ENCODE measurements at regions not wholly inside any gene's neighbourhood (a gene's known extent, or its start where the extent isn't known, plus 50 kb on each side); places are given as distances from the start of the nearest gene placed in this dataset.

- peaks cover 9% of the 10 kb centered on the region for H3K9me3 ChIP-seq (ENCODE audit: insufficient read depth, low read depth, low read length)
- H4K12ac ChIP-seq (ENCODE audit: low read depth, low read length) = no peak overlapping the region
- no peak overlapping the region for H4K91ac ChIP-seq (ENCODE audit: low read depth, low read length)
- DNase-seq = no peak
- H3K14ac ChIP-seq (ENCODE audit: low read length) = no peak overlapping the region
- no peak overlapping the region for H3K18ac ChIP-seq (ENCODE audit: low read length)
- H3K4me3 ChIP-seq (ENCODE audit: low read depth, low read length) = no peak overlapping the region
- H3K4ac ChIP-seq (ENCODE audit: low read depth, low read length) = no peak overlapping the region
- H4K8ac ChIP-seq (ENCODE audit: low read depth, low read length) = no peak overlapping the region
- no peaks in the 10 kb centered on the region for H3K27me3 ChIP-seq (ENCODE audit: insufficient read depth, low read length)
- H3K79me2 ChIP-seq (ENCODE audit: control insufficient read depth, insufficient read depth, low read length, poor library complexity) = no peaks in the 10 kb centered on the region
- H2AK5ac ChIP-seq (ENCODE audit: low read length) = no peak overlapping the region
- H3K4me1 ChIP-seq (ENCODE audit: control insufficient read depth in 1 of 2, insufficient read depth in 2 of 2, low read length in 2 of 2) = no peaks in the 10 kb centered on the region
- H2BK5ac ChIP-seq (ENCODE audit: low read depth, low read length, poor library complexity) = no peak overlapping the region
- no peak overlapping the region for H3K9ac ChIP-seq (ENCODE audit: low read length)
- WGBS (ENCODE audit: extremely low coverage, insufficient coverage, insufficient read length) = no CpG with 5 or more reads among the region's 5 CpGs
- no peaks in the 10 kb centered on the region for H3K79me1 ChIP-seq (ENCODE audit: low read length)
- H3K36me3 ChIP-seq (ENCODE audit: control insufficient read depth in 1 of 2, insufficient read depth in 2 of 2, low read length in 2 of 2) = no peaks in the 10 kb centered on the region
- no peak overlapping the region for H2BK12ac ChIP-seq (ENCODE audit: low read length)
- H3K23ac ChIP-seq (ENCODE audit: low read length) = no peak overlapping the region
- no peak overlapping the region for H3K4me2 ChIP-seq (ENCODE audit: low read length)
- no peak overlapping the region for H3K27ac ChIP-seq (ENCODE audit: low read depth, low read length)
- no peak overlapping the region for H2AFZ ChIP-seq (ENCODE audit: insufficient read depth, low read length, poor library complexity)
- H2BK120ac ChIP-seq (ENCODE audit: insufficient read depth, low read length, poor library complexity) = no peak overlapping the region
Measured at GRCh38 chr2:193868132-193868531, 1673.4 kb upstream of the TMEFF2 start.

GRCh38 chr2:193867454-193867853, 1672.7 kb upstream of the TMEFF2 start:
- Histone ChIP-seq H3K36me3 (ENCODE audit: control insufficient read depth in 1 of 2, insufficient read depth in 2 of 2, low read length in 2 of 2) (no peaks in the 10 kb centered on the region), H2BK120ac (ENCODE audit: insufficient read depth, low read length, poor library complexity) (no peak overlapping the region), H4K91ac (ENCODE audit: low read depth, low read length) (no peak overlapping the region), H4K8ac (ENCODE audit: low read depth, low read length) (no peak overlapping the region), H2AFZ (ENCODE audit: insufficient read depth, low read length, poor library complexity) (no peak overlapping the region), H4K12ac (ENCODE audit: low read depth, low read length) (no peak overlapping the region), H3K4me1 (ENCODE audit: control insufficient read depth in 1 of 2, insufficient read depth in 2 of 2, low read length in 2 of 2) (no peaks in the 10 kb centered on the region), H3K79me1 (ENCODE audit: low read length) (no peaks in the 10 kb centered on the region), H3K23ac (ENCODE audit: low read length) (no peak overlapping the region), H2BK12ac (ENCODE audit: low read length) (no peak overlapping the region), H3K9me3 (ENCODE audit: insufficient read depth, low read depth, low read length) (peaks cover 9% of the 10 kb centered on the region), H3K4me3 (ENCODE audit: low read depth, low read length) (no peak overlapping the region), H3K18ac (ENCODE audit: low read length) (no peak overlapping the region), H3K14ac (ENCODE audit: low read length) (no peak overlapping the region), H2AK5ac (ENCODE audit: low read length) (no peak overlapping the region), H2BK5ac (ENCODE audit: low read depth, low read length, poor library complexity) (no peak overlapping the region), H3K27ac (ENCODE audit: low read depth, low read length) (no peak overlapping the region), H3K9ac (ENCODE audit: low read length) (no peak overlapping the region), H3K27me3 (ENCODE audit: insufficient read depth, low read length) (no peaks in the 10 kb centered on the region), H3K4me2 (ENCODE audit: low read length) (no peak overlapping the region), H3K4ac (ENCODE audit: low read depth, low read length) (no peak overlapping the region), H3K79me2 (ENCODE audit: control insufficient read depth, insufficient read depth, low read length, poor library complexity) (no peaks in the 10 kb centered on the region)
- no CpG with 5 or more reads among the region's 11 CpGs for WGBS (ENCODE audit: extremely low coverage, insufficient coverage, insufficient read length)
- no peak for DNase-seq

DNA sequence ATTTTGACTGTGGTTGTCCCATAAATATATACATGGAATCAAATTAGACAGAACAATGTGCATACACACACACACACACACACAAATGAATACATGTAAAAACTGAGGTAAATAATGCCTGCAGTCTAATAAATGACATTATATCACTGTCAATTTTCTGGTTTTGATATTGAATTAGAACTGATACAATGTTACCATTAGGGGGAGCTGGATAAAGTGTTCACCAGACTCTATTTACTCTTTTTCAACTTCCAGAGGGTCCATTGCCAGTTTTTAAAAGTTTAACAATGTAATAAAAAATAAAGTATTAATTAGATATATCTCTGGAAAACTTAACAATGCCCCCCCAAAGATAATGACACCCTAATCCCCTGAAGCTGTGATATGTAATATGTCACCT, 1666.8 kb upstream of the TMEFF2 start:
- Histone ChIP-seq H2BK12ac (ENCODE audit: low read length) (no peak overlapping the region), H3K4me3 (ENCODE audit: low read depth, low read length) (no peak overlapping the region), H3K27ac (ENCODE audit: low read depth, low read length) (no peak overlapping the region), H3K9me3 (ENCODE audit: insufficient read depth, low read depth, low read length) (no peaks in the 10 kb centered on the region), H3K18ac (ENCODE audit: low read length) (no peak overlapping the region), H3K79me2 (ENCODE audit: control insufficient read depth, insufficient read depth, low read length, poor library complexity) (no peaks in the 10 kb centered on the region), H3K23ac (ENCODE audit: low read length) (no peak overlapping the region), H2AFZ (ENCODE audit: insufficient read depth, low read length, poor library complexity) (no peak overlapping the region), H2BK120ac (ENCODE audit: insufficient read depth, low read length, poor library complexity) (no peak overlapping the region), H3K36me3 (ENCODE audit: control insufficient read depth in 1 of 2, insufficient read depth in 2 of 2, low read length in 2 of 2) (no peaks in the 10 kb centered on the region), H3K27me3 (ENCODE audit: insufficient read depth, low read length) (no peaks in the 10 kb centered on the region), H3K9ac (ENCODE audit: low read length) (no peak overlapping the region), H3K79me1 (ENCODE audit: low read length) (no peaks in the 10 kb centered on the region), H3K4me1 (ENCODE audit: control insufficient read depth in 1 of 2, insufficient read depth in 2 of 2, low read length in 2 of 2) (no peaks in the 10 kb centered on the region), H2AK5ac (ENCODE audit: low read length) (no peak overlapping the region), H4K91ac (ENCODE audit: low read depth, low read length) (no peak overlapping the region), H3K4ac (ENCODE audit: low read depth, low read length) (no peak overlapping the region), H2BK5ac (ENCODE audit: low read depth, low read length, poor library complexity) (no peak overlapping the region), H4K8ac (ENCODE audit: low read depth, low read length) (no peak overlapping the region), H4K12ac (ENCODE audit: low read depth, low read length) (no peak overlapping the region), H3K4me2 (ENCODE audit: low read length) (no peak overlapping the region), H3K14ac (ENCODE audit: low read length) (no peak overlapping the region)
- DNase-seq = no peak

DNA sequence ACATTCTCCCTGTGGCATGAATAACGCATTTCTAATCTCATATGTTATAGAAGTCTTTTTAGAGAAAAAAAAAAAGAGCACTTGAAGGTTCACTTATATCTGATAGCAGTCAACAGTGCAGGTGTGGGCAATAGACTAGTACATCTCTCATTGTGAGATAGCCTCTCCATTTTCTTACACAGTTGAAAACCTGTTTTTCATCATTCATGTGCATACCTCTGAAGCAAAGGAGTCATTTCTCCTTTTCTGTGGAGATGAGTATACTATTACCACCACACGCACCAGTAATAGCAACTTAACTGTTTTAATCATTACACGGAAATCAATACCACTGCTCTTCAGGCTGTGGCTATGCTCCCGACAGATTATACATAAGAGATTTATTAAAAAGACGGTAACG, 1653.3 kb upstream of the TMEFF2 start:
- H3K36me3 ChIP-seq (ENCODE audit: control insufficient read depth in 1 of 2, insufficient read depth in 2 of 2, low read length in 2 of 2) = no peaks in the 10 kb centered on the region
- H3K27ac ChIP-seq (ENCODE audit: low read depth, low read length) = no peak overlapping the region
- H3K4me2 ChIP-seq (ENCODE audit: low read length) = no peak overlapping the region
- H3K4me1 ChIP-seq (ENCODE audit: control insufficient read depth in 1 of 2, insufficient read depth in 2 of 2, low read length in 2 of 2) = no peaks in the 10 kb centered on the region
- no peak overlapping the region for H2BK5ac ChIP-seq (ENCODE audit: low read depth, low read length, poor library complexity)
- no peak overlapping the region for H4K12ac ChIP-seq (ENCODE audit: low read depth, low read length)
- no peak overlapping the region for H2AFZ ChIP-seq (ENCODE audit: insufficient read depth, low read length, poor library complexity)
- no peak overlapping the region for H2AK5ac ChIP-seq (ENCODE audit: low read length)
- no CpG with 5 or more reads among the region's 6 CpGs for WGBS (ENCODE audit: extremely low coverage, insufficient coverage, insufficient read length)
- H4K8ac ChIP-seq (ENCODE audit: low read depth, low read length) = no peak overlapping the region
- no peaks in the 10 kb centered on the region for H3K9me3 ChIP-seq (ENCODE audit: insufficient read depth, low read depth, low read length)
- no peak overlapping the region for H4K91ac ChIP-seq (ENCODE audit: low read depth, low read length)
- H2BK120ac ChIP-seq (ENCODE audit: insufficient read depth, low read length, poor library complexity) = no peak overlapping the region
- no peak overlapping the region for H3K4ac ChIP-seq (ENCODE audit: low read depth, low read length)
- peak in 1 of 2 donors; percentile 63 for DNase-seq
- H3K18ac ChIP-seq (ENCODE audit: low read length) = no peak overlapping the region
- H3K27me3 ChIP-seq (ENCODE audit: insufficient read depth, low read length) = no peaks in the 10 kb centered on the region
- no peak overlapping the region for H3K23ac ChIP-seq (ENCODE audit: low read length)
- H3K14ac ChIP-seq (ENCODE audit: low read length) = no peak overlapping the region
- no peak overlapping the region for H3K4me3 ChIP-seq (ENCODE audit: low read depth, low read length)
- no peak overlapping the region for H3K9ac ChIP-seq (ENCODE audit: low read length)
- H3K79me2 ChIP-seq (ENCODE audit: control insufficient read depth, insufficient read depth, low read length, poor library complexity) = no peaks in the 10 kb centered on the region
- H3K79me1 ChIP-seq (ENCODE audit: low read length) = no peaks in the 10 kb centered on the region
- H2BK12ac ChIP-seq (ENCODE audit: low read length) = no peak overlapping the region

All from trophoblast cell (in vitro differentiated cells and primary cell).